GM19043 (cell line): ENCODE measurements at regions not wholly inside any gene's neighbourhood (a gene's known extent, or its start where the extent isn't known, plus 50 kb on each side); places are given as distances from the start of the nearest gene placed in this dataset.

ENCODE experiments used
- ATAC-seq: cut with Tn5 transposase; IDR thresholded peaks from one replicate; pipeline ENCODE4 v1.9.1; 2021; ENCODE audit warnings: low read depth; ENCODE audit not compliant: unreplicated experiment

DNA sequence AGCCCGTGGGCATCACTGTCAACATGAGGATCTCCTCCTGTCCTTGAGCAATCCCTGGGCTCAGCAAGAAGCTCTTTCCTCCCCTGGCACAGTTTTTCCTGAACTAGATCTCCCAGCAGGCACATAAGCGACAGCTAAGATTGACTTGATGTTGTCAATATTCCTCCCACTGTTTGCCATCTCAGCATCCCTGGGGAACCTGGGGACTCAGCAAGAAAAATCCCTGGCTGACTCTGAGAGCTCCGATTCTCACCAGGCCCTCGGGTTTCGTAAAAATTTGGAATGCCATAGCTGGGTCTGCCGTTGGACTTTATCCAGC is 687.2 kb downstream of the MATN1 start:
- no peak for ATAC-seq

DNA sequence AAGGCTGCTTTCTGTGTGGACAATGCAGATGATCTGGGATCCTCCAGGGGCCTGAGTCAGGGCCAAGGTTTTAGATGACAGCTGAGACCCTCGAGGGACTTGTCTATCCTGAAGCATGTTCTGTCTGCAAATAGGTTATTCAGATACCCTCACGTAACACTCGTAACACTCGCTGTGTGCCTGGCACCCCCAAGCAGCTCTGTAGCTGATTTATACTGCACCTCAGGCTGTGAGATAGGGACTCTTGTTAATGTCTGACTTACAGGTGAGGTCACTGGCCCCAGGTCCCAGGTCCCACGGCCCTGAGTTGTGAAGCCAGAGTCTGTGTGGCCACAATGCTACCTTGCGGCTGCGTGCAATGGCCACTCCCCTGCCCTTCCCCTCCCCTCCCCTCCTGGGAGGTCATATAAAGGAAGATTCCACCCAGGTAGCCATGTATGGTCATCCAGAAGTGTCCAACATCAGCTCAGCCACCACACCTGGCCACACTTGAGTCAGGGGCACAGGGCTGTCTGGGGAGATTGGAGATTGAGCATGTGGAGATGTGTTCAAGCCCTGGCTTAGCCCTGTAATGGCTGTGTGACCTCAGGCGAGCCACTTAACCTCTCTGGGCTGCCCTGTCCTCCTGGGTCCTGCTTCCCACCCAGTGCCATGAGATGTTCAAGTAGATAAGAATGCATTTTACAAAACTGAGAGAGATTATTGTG is 687.7 kb downstream of the MATN1 start:
- ATAC-seq = no peak

DNA sequence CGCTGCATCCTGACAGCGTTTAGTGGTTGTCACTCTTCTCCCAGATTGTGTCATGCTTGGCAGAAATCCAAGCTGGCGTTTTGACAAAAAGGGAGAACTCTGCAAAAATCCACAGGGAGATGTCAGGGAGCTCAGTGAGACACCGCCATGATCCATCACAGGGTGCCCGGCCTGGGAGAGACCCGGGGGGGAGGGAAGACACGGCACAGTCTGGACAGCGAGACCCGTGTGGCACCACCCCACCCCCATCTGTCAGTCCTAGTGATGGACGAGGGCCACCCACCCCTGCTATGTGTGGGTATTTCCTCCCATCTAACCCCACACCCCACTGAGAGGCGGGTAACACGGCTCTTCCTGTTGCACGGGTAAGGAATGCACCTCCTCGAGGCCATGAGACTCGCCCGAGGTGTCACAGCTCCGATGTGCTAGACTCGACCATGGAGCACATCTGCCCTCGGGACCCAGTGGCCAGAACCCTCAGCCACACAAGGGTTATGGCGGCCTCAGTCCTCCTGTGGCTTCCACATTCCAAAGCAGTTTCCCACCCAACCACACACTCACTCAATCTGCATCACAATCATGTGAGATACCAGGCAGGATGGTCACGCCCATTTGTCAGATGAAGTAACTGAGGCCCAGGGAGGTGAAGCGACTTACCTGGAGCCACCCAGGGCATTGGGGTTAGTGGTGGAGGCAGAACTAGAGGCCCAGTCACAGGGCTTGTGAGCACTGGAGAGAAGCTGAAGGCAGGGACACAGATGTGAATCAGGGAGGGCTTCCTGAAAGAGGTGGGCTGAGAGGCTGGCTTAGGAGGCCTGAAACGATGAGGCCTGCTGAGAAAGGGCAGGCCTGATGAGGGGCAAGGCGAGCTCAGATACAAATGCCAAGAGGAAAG is 688.5 kb downstream of the MATN1 start:
- ATAC-seq = no peak

DNA sequence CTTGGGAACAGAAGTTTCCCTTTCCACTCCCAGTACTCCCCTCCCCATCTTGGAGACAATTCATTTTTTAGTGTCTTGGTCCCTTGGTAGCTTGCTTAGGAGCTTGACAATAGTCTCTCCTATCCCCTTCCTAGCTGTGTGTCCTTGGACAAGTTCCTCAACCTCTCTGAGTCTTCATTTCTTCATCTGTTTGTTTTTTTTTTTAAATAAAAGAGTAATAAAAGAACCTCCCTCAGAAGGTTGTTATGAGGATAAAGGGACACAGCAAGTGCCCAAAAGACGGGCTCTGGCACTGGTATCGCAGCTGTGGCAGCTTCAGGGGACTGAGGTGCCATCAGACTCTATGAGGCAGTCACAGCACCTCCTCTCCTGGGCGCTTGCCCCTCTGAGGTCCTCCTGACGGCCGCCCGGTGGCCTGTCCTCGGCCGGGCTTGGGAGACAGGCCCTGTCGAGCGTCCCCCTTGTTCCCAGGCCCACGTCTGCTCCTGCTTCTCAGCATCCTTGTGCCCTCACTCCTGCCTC is 689.2 kb downstream of the MATN1 start:
- ATAC-seq = no peak

DNA sequence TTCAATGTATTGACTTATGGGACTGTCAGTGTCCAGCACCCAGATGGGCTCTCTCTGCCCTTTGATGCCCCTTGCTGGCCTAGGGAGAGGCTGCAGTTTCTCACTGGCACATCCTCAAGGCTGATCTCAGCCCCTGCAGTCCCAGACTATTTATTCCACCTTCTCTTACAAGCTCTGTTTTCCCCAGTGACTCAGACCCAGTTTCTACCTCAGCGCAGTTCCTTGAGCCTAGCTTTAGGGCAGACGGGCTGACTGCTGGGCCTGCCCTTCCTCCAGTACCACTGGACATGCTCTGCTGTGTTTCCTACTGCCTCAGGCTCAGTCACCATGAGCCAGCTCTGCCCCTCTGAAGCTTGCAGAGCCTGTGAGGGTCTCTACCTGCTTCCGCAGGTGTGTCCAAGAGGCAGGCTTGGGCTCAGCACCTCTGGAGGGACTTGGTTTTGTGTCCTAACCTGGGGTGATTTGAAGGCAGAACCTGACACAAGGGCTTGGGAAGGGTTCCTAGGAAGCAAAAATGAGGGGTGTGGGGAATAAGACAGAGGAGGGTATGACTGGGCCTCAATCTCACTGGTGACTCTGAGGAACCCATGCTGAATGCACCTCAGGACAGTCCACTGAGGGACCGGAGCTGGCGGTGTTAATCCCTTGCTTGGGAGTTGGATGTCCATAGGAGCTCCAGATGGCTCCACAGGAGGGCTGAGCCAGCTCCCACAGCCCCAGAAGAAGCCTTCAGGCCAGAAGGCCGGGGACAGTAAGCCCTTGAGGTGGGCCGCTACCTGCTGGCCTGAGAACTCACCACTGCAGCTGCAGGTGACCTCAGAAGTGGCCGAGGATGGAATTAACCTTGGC is 689.9 kb downstream of the MATN1 start:
- no peak for ATAC-seq

DNA sequence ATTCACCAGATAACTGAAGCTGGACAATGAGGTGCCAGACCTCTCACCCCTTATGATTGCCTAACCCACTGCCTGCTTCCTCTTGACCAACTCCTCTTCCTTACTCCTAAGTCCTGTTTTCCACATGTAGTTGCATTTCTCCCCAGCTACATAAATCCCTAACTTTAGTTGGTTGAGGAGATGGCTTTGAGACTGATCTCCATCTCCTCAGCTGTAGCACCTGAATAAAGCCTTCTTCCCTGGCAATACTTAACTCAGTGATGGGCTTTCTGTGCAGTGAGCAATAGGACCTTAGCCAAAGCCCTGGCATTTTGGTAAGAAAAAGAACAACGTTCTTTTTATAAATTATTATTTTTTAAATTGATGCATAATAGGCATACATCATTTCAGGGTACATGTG is 691.1 kb downstream of the MATN1 start:
- no peak for ATAC-seq

DNA sequence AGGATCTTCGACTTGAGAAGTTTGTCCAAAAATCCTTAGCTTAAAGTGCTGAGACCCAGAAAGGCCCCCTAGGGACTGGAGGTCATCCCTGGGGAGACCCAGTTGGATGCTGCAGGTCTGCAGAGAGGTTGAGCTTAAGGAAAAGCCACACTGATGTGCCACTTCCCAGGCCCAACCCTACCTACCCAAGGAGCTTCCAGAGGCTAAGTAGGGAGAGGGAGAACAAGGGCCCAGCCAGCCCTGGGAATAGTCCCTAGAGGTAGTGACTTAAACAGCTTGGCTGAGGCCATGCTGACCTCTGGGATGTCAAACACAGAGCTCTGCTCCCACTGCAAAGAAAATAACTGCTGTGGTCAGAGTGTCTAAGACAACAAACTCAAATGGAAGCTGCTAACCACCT is 693.7 kb downstream of the MATN1 start:
- no peak for ATAC-seq

DNA sequence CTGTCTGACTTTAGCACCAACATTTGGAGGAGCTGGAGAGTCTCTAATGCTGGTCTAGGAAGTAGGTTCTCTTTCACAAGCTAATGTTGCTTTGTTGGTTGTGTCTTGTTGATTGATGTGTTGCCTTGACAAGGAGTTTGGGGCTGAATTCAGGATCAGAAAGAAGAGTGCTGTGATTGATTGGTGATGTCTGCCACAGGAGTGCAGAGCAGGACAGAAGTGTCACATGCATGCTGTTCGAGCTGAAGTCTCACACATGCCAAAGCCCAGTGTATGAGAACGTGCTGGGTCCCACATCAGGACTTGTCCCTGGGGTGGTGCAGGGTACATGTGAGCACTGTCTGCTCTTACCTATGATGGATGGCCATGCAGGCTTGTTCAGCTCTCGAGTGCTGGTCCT is 694.4 kb downstream of the MATN1 start:
- ATAC-seq = no peak

DNA sequence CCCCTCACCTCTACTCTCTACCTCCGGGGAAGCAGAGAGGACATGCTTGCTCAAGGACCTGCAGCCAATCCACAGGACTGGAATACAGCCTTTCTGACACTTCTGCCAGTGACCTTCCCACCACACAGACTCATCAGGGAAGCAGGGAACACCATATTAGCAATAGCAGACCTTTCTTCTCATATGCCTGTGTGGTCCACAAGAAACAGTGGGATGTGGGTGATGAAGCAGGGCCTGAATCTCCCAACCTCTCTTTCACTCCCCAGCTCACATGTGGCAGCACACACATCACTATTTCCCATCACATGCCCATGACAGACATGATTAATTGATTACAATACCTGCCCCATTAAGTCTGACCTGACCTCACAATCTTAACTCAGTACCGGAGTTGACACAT is 695.1 kb downstream of the MATN1 start:
- no peak for ATAC-seq

DNA sequence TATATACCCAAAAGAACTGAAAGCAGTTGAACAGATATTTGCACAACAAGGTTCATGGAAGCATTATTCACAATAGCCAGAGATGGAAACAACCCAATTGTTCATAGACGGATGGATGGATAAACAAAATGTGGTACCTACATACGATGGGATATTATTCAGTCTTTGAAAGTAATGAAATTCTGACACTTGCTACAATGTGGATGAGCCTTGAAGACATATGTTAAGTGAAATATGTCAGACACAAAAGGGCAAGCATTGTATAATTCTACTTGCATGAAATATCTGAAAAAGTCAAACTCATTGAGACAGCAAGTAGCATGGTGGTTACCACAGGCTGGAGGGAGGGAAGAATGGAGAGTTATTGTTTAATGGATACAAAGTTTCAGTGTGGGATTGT is 696.1 kb downstream of the MATN1 start:
- no peak for ATAC-seq

DNA sequence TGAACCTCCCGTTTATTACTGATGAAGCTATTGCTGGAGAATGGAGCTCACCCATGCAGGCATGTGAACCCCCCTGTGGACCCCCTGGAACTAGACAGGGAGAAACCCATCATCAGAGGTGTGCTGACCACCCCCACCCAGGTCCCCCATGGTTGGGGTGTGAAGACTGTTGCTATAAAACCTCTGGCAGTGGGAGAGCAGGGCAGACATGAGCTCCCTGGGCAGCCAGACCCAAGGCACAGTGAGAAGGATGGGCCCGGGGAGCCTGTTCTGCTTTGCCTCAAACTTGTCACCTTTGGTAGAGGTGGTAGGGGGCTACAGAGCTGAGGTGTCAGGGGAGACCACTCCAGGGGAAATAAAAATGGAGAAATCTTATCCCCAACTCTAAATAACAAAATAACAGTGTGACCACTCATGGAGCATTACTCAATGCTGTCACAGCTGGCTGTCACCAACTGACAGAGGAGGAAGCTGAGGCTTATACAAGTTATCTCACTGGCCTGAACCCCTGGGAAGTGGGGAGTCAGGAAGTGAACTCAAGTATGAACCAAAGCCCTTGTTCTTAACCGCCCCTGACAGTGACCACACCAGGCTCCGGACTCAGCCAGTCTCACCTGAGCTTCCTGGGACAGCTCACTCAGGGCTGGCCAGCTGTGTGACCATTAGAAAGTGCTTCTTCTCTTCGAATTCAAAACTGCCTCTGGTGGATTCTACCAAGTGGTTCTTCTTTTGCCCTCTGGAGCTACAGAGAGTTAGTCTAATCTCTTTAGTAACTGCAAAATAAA is 698.8 kb downstream of the MATN1 start:
- ATAC-seq = no peak

DNA sequence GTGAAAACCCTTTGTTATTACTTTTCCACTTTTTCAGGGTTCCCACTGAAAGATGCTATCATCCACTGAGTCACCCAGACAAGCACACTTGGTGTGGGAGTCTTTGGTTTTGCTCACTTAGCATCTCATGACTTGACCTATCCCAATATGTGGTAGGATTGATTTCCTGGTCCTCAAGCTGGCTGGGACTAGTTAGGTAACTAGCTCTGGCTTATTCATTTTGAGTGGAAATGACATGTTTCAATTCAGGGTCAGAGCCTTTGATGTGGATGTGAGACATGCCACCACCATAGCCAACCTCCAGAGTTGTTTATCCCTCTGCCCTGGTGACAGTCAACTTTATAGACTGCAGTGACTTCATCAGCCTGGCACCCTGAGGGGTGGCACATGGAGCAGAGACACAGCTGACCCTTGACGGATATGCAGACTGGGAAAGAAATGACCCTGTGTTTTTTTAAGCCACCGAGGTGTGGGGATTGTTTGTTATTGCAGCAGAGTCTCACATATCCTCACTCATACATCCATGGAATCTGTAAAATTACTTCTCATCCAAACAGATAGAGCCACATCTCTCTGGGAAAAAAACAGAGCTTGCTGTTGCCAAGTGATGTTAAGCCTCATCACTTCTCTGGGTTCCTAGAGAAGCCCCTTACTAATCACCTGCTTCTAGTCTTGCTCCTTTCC is 699.9 kb downstream of the MATN1 start:
- ATAC-seq = no peak

DNA sequence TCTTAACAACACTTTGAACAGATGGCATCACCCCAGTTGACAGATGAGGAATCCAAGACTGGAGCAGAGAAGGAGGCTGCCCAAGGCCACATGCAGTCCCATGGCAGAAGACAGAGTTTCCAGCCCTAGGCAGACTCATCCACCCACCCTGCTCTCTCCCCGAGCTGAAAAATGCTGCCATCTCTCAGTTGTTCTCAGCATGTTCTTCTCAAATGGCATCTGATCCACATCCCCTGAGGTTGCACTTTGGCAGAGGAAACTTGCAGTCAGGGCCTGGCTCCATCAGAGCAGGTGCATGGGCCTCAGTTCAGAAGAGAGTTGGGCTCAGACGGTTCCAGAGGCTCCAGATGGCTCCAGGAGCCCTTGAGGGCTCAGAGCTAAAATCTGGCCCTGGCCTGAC is 709.4 kb downstream of the MATN1 start:
- no peak for ATAC-seq

DNA sequence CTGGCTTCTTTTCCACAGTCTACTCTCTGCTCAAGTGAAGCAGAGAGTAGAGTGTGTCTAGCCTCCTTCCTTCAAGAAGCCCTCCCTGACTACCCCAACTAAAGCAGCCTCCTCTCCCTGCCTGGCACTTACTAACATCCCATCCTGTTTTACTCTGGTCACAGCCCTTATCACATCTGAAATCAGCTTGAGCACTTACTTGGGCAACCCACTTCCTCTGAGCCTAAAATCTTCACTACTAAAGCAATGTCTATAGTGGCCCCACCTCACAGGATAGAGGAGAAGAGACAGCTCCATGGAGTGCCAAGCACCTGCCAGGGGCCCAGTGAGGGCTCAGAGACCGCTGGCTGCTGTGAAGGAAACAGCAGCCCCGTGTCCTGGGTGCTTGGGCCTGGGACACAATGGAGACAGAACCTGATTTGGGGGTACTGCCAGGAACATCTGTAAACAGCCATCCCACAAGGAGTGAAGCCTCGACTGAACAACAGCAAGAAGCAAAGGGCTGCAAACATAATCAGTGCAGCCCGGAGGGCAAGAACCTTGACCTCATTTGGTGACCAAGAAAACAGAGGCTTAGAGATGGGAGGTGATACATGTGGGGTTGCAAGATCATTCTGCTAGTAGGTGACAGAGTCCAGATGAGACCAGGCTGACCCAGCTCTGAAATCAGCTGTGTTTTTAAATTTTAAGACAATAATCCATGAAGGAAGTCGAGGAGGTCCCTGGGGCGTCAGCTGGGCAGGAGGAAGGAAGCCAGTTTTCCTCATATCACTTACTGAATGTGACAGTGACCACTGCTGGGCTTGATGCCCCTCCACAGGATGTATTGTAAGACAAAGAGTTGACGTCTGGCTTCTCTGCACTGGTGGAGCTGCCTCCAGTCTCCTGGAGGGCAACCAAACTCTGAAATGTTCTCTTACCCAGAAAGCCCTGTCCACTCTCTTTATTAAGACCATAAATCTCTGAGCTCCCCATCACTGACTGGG is 710.6 kb downstream of the MATN1 start:
- no peak for ATAC-seq

DNA sequence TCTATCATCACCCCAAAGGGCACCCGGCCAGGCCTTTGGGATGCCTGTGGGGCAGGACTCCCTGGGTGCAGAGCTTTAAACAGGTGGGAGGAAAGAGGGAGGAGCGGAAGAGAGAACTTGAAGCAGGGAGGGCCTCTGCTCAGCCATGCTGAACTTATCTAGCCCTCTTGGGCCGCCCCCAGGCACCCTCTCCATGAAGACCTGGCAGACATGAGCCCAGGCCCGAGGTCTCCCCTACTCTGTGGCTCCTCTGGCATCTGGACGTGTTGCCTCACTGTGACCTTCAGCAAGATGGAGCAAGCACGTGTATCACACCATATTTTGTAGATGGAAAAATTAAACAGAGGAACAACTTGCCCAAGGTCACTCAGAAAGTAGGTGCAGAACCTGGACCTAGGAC is 711.4 kb downstream of the MATN1 start:
- ATAC-seq = no peak

DNA sequence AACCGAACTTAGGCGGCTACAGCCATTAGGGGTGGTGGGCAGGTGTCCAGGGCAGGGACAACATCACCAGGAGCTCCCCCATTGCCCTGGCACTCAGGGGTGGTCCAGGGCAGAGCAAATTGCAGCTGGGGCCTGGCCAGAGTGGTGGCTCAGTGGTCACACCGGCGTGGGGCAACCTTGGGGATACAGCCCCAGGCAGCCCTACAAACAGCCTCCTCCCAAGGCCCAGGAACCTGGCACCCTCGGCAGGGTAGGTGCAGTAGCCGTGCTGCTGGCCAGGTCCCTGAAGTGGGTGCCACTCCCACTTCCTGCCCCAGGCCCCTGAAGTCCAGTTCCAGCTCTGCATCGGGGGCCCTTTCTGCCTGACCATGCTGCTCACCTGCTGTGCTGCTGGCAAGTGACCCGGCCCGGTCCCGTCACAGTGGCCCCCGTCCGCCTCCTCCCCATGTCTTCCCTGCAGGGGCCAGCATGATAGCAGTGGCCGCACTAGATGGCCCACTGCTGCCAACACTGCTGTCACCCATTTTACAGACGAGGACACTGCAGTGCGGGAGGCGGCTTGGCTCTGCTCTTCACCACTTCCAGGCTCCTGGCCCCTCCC is 712.8 kb downstream of the MATN1 start:
- no peak for ATAC-seq

DNA sequence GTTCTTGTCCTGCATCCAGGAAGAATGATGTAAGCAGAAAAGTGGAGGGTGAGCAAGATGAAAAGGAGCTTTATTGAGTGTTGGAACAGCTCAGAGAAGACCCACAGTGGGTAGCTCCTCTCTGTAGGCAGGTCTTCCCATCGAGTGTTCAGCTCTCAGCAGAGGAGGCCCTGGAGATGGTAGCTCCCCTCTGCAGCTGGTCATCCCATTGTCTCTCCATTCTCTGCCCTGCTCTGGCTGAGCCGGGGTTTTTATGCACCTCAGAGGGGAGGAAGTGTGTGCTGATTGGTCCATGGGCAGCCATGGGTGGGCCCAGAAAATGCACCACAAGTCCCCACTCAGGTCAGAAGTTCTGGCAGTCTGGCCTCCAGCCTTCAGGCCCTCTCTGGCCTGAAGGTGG is 713.7 kb downstream of the MATN1 start:
- no peak for ATAC-seq

DNA sequence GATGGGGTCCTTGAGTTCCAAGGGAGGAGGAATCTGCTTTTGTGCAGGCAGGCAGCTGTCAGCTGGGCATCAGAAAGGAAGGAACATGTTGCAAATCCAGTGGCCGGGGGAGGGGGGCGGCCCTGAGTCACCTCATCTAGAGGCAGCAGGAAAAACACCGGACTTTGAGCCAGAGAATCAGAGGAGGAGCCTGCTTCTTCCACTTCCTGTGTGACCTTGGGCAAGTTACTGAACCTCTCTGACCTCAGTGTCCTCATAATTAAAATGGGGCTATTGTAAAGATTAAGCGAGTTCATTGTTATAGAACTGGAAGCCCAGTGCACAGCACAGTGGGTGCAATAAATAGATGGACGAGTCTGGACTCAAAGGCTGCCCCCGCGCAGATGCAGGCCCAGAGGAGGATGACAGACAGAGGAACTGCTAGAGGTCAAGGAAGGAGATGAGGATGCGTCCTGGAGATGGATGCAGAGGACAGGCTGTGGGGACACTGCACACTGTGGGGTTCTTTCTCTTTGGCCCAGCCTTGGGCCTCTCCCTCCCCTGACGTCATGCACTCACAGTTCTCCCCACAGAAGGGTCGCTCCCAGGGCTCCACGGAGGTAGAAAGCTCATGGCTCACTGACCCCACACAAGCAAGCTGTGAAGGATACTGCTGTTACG is 714.3 kb downstream of the MATN1 start:
- no peak for ATAC-seq
